Trophoblast cell (in vitro differentiated cells and primary cell): ENCODE measurements at regions not wholly inside any gene's neighbourhood (a gene's known extent, or its start where the extent isn't known, plus 50 kb on each side); places are given as distances from the start of the nearest gene placed in this dataset.

ENCODE experiments used
- DNase-seq, 2 donors: peaks; one replicate each; pipeline ENCODE4 v3.0.0-alpha.2; 2016
- H2AFZ ChIP-seq: 2 replicates; pipeline ENCODE4 v1.6.1; 2013; ENCODE audit warnings: low read length, moderate library complexity, mild to moderate bottlenecking; ENCODE audit not compliant: insufficient read depth, poor library complexity
- H2AK5ac ChIP-seq: 2 replicates; pipeline ENCODE4 v1.6.1; 2013; ENCODE audit warnings: mild to moderate bottlenecking, low read length
- H2BK120ac ChIP-seq: 2 replicates; pipeline ENCODE4 v1.6.1; 2013; ENCODE audit warnings: low read length, mild to moderate bottlenecking, moderate library complexity; ENCODE audit not compliant: insufficient read depth, poor library complexity
- H2BK12ac ChIP-seq: 2 replicates; pipeline ENCODE4 v1.6.1; 2013; ENCODE audit warnings: mild to moderate bottlenecking, low read length, moderate library complexity
- H2BK5ac ChIP-seq: 2 replicates; pipeline ENCODE4 v1.6.1; 2013; ENCODE audit warnings: low read length, low read depth, moderate library complexity, mild to moderate bottlenecking; ENCODE audit not compliant: poor library complexity
- H3K14ac ChIP-seq: 2 replicates; pipeline ENCODE4 v1.6.1; 2013; ENCODE audit warnings: mild to moderate bottlenecking, low read length
- H3K18ac ChIP-seq: 2 replicates; pipeline ENCODE4 v1.6.1; 2013; ENCODE audit warnings: mild to moderate bottlenecking, low read length
- H3K23ac ChIP-seq: 2 replicates; pipeline ENCODE4 v1.6.1; 2013; ENCODE audit warnings: low read length
- H3K27ac ChIP-seq: 2 replicates; pipeline ENCODE4 v1.5.1; 2013; ENCODE audit warnings: low read depth, mild to moderate bottlenecking, inconsistent platforms, low read length, moderate library complexity
- H3K27me3 ChIP-seq: 2 replicates; pipeline ENCODE4 v1.6.1; 2013; ENCODE audit warnings: inconsistent platforms, mild to moderate bottlenecking, low read length, moderate library complexity; ENCODE audit not compliant: insufficient read depth
- H3K36me3 ChIP-seq, 2 experiments: 1 replicate in 1 of 2; 2 replicates in 1 of 2; pipeline ENCODE4 v1.6.1; 2013; ENCODE audit warnings: low read length in 2 of 2, mild to moderate bottlenecking in 2 of 2, moderate library complexity in 1 of 2; ENCODE audit not compliant: insufficient read depth in 2 of 2, control insufficient read depth in 1 of 2
- H3K4ac ChIP-seq: 2 replicates; pipeline ENCODE4 v1.6.1; 2013; ENCODE audit warnings: low read depth, mild to moderate bottlenecking, low read length, moderate library complexity
- H3K4me1 ChIP-seq, 2 experiments: 1 replicate in 1 of 2; 2 replicates in 1 of 2; pipeline ENCODE4 v1.6.1; 2013; ENCODE audit warnings: low read length in 2 of 2, mild to moderate bottlenecking in 2 of 2, moderate library complexity in 1 of 2; ENCODE audit not compliant: insufficient read depth in 2 of 2, control insufficient read depth in 1 of 2
- H3K4me2 ChIP-seq: 2 replicates; pipeline ENCODE4 v1.6.1; 2013; ENCODE audit warnings: inconsistent platforms, mild to moderate bottlenecking, low read length, moderate library complexity
- H3K4me3 ChIP-seq: 2 replicates; pipeline ENCODE4 v1.5.1; 2013; ENCODE audit warnings: mild to moderate bottlenecking, low read depth, low read length, inconsistent platforms
- H3K79me1 ChIP-seq: one replicate; pipeline ENCODE4 v1.6.1; 2013; ENCODE audit warnings: low read length
- H3K79me2 ChIP-seq: 2 replicates; pipeline ENCODE4 v1.6.1; 2013; ENCODE audit warnings: low read length, mild to moderate bottlenecking; ENCODE audit not compliant: control insufficient read depth, insufficient read depth, poor library complexity
- H3K9ac ChIP-seq: 2 replicates; pipeline ENCODE4 v1.6.1; 2013; ENCODE audit warnings: mild to moderate bottlenecking, low read length
- H3K9me3 ChIP-seq: 2 replicates; pipeline ENCODE4 v1.6.1; 2013; ENCODE audit warnings: low read depth, mild to moderate bottlenecking, control low read depth, inconsistent platforms, low read length; ENCODE audit not compliant: insufficient read depth
- H4K12ac ChIP-seq: 2 replicates; pipeline ENCODE4 v1.6.1; 2013; ENCODE audit warnings: low read depth, mild to moderate bottlenecking, low read length, moderate library complexity
- H4K8ac ChIP-seq: 2 replicates; pipeline ENCODE4 v1.6.1; 2013; ENCODE audit warnings: low read depth, mild to moderate bottlenecking, low read length, moderate library complexity
- H4K91ac ChIP-seq: one replicate; pipeline ENCODE4 v1.6.1; 2013; ENCODE audit warnings: low read depth, mild to moderate bottlenecking, low read length, moderate library complexity
- WGBS: extraction: QIAGEN DNeasy Blood & Tissue Kit; methylation state at CpG from one replicate; pipeline ENCODE4 v1.1.7; 2013; ENCODE audit warnings: missing lambda C conversion rate; ENCODE audit not compliant: insufficient read length, insufficient coverage; ENCODE audit errors: extremely low coverage; 5-methylcytosine and 5-hydroxymethylcytosine counted together

DNA sequence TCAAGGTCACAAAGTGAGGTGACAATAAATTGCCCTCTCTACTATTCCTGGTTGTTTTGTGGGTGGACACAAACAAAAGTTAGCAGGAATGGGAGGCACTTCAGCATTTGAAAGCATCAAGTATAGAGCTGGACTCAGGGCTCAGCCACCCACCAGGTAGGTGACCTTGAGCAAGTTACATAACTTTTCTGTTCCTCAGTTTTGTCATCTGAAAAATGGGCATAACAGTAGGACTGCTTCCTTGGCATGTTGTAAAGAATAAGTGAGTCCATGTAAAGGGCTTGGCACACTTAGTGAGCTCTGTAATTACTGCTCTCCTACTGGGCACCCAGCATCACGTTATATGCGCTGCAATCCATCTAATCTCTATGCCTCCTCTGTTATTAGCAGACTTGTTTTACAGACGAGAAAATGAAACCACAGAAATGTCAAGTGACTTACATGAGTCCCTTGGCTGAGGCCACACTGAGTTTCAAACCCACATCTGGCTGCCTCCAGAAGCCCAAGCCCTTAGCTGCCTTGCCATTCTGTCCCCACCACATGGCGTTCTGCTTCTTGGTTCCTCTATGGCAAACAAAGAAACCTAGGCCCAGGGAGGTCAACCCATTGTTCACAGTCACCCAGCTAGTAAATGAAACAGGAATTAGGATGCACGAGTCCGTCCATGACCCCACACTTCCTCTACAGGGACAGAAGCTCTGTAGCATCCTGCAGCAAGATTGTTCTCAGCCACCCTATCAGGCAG, 63.2 kb upstream of the SLC24A4 start:
- H2AFZ ChIP-seq: no peak overlapping the region
- no peaks in the 10 kb centered on the region for H3K36me3 ChIP-seq
- no peak for DNase-seq
- no peak overlapping the region for H2BK12ac ChIP-seq
- H3K4ac ChIP-seq: no peak overlapping the region
- no peaks in the 10 kb centered on the region for H3K4me1 ChIP-seq
- no peak overlapping the region for H3K9ac ChIP-seq
- H2BK5ac ChIP-seq: no peak overlapping the region
- H3K14ac ChIP-seq: no peak overlapping the region
- peaks cover 5% of the 10 kb centered on the region for H3K27me3 ChIP-seq
- no peak overlapping the region for H4K12ac ChIP-seq
- no peak overlapping the region for H3K23ac ChIP-seq
- H3K79me1 ChIP-seq: no peaks in the 10 kb centered on the region
- H3K4me2 ChIP-seq: no peak overlapping the region
- no peak overlapping the region for H2BK120ac ChIP-seq
- no peaks in the 10 kb centered on the region for H3K9me3 ChIP-seq
- H3K27ac ChIP-seq: no peak overlapping the region
- H4K91ac ChIP-seq: no peak overlapping the region
- WGBS: no CpG with 5 or more reads among the region's 6 CpGs
- H2AK5ac ChIP-seq: no peak overlapping the region
- no peak overlapping the region for H4K8ac ChIP-seq
- no peak overlapping the region for H3K4me3 ChIP-seq
- H3K18ac ChIP-seq: no peak overlapping the region
- no peaks in the 10 kb centered on the region for H3K79me2 ChIP-seq

DNA sequence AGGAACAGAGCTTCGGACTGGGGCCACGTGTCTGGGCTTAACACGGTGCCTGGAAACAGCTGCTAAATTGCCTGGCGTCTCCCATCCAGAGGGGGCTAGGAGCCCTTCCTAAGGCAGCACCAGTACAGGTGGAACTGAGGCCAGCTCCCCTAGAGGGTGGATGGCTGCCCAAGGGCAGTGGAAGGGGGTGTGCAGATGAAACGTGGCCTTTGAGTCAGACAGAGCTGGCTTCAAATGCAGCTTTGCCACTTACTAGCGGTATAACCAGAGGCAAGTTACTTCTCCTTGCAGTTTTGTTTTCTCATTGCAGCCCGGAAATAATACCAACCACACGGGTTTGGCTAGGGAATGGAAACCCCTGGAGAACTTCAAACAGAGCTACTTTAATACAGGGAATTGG, 59.3 kb upstream of the SLC24A4 start:
- WGBS: no CpG with 5 or more reads among the region's 8 CpGs
- Histone ChIP-seq H3K18ac (no peak overlapping the region), H3K9ac (no peak overlapping the region)

DNA sequence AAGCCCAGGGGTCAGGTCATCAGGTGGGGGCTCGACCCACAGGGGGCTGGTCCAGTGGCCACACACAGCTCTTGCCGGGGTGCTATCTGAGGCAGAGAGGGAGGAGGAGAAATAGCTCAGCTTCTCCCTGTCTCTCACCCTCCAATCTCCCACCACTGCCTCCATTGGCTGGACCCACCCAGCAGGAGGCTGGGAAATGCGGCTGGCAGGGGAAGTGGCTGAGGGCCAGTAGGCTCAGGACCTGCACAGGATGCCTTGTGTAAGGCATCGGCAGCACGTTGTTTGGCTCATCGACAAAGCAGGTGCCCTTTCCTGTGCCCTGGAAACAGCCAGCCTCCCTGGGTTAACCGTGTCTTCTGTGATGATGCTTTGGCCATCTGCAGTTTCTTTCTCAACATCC, 58.8 kb upstream of the SLC24A4 start:
- no CpG with 5 or more reads among the region's 7 CpGs for WGBS
- Histone ChIP-seq H4K91ac (no peak overlapping the region), H3K18ac (no peak overlapping the region), H3K9ac (no peak overlapping the region), H3K27ac (no peak overlapping the region), H2AFZ (no peak overlapping the region), H2BK120ac (no peak overlapping the region), H2BK5ac (no peak overlapping the region), H3K4me3 (no peak overlapping the region), H3K36me3 (no peaks in the 10 kb centered on the region), H3K4ac (no peak overlapping the region), H4K12ac (no peak overlapping the region), H3K79me2 (no peaks in the 10 kb centered on the region), H3K27me3 (no peaks in the 10 kb centered on the region), H3K4me1 (no peaks in the 10 kb centered on the region), H3K79me1 (no peaks in the 10 kb centered on the region), H3K4me2 (no peak overlapping the region), H3K23ac (no peak overlapping the region), H3K9me3 (no peaks in the 10 kb centered on the region), H4K8ac (no peak overlapping the region), H3K14ac (no peak overlapping the region), H2BK12ac (no peak overlapping the region), H2AK5ac (no peak overlapping the region)
- DNase-seq: no peak

More for the DNA sequence above, 59.3 kb upstream of the SLC24A4 start:
- H2AFZ ChIP-seq: no peak overlapping the region
- H2BK5ac ChIP-seq: no peak overlapping the region
- no peaks in the 10 kb centered on the region for H3K9me3 ChIP-seq
- H3K36me3 ChIP-seq: no peaks in the 10 kb centered on the region
- no peak overlapping the region for H4K91ac ChIP-seq
- H4K8ac ChIP-seq: no peak overlapping the region
- H3K27me3 ChIP-seq: no peaks in the 10 kb centered on the region
- H2BK12ac ChIP-seq: no peak overlapping the region
- H2BK120ac ChIP-seq: no peak overlapping the region
- no peak overlapping the region for H3K4me3 ChIP-seq
- no peak overlapping the region for H3K14ac ChIP-seq
- no peak overlapping the region for H2AK5ac ChIP-seq
- H3K79me1 ChIP-seq: no peaks in the 10 kb centered on the region
- H3K23ac ChIP-seq: no peak overlapping the region
- H3K4ac ChIP-seq: no peak overlapping the region
- H3K4me1 ChIP-seq: no peaks in the 10 kb centered on the region
- no peak for DNase-seq
- H3K4me2 ChIP-seq: no peak overlapping the region
- H3K79me2 ChIP-seq: no peaks in the 10 kb centered on the region
- H4K12ac ChIP-seq: no peak overlapping the region
- H3K27ac ChIP-seq: no peak overlapping the region

DNA sequence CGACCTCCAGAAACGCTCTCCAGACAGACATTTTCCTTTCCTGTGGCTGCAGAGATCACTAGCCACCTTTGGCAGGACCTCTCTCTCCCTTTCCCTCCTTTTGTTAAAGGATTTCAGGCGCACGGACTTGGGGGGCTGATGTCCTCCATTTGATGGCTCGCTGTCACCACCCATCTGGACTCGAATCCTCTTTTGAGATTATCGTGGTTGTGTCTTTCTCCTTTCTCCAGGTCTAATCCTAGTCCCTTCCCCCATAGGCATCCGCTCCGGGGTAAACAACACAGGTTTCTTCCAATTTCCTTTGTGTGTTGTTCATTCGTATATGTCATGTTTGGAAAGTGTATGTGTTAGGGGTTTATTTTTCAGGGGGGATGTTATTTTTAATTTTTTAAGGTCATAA, 56.7 kb upstream of the SLC24A4 start:
- Histone ChIP-seq H3K4ac (no peak overlapping the region), H3K79me1 (no peaks in the 10 kb centered on the region), H3K23ac (no peak overlapping the region), H2AK5ac (no peak overlapping the region), H3K36me3 (no peaks in the 10 kb centered on the region), H3K14ac (no peak overlapping the region), H3K4me2 (no peak overlapping the region), H4K8ac (no peak overlapping the region), H4K91ac (no peak overlapping the region), H3K9ac (no peak overlapping the region), H3K4me3 (no peak overlapping the region), H2BK12ac (no peak overlapping the region), H3K27me3 (no peaks in the 10 kb centered on the region), H2BK120ac (no peak overlapping the region), H2AFZ (no peak overlapping the region), H3K18ac (no peak overlapping the region), H3K9me3 (no peaks in the 10 kb centered on the region), H4K12ac (no peak overlapping the region), H2BK5ac (no peak overlapping the region), H3K27ac (no peak overlapping the region), H3K4me1 (no peaks in the 10 kb centered on the region), H3K79me2 (no peaks in the 10 kb centered on the region)
- no CpG with 5 or more reads among the region's 10 CpGs for WGBS
- no peak for DNase-seq
